ENCODE measurements at regions not wholly inside any gene's neighbourhood (a gene's known extent, or its start where the extent isn't known, plus 50 kb on each side); places are given as distances from the start of the nearest gene placed in this dataset.

DNA sequence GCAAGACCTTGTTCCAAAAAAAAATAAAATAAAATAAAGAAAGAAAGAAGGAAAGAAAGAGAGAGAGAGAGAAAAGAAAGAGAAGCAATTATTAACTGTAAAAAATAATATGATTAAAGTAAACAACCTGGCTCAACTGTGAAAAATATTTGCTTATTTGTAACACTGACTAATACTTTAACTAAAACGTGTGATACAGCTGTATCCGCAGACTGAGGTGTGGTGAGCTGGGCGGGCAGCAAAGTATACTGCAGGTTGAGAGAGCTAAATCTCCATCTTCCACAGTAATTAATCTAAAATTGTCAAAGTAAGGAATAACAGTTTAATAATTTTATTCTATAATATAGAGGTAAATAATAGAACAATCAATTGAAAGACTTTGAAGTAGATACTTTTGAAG, 145.5 kb upstream of the FAM241A start:
- Histone ChIP-seq H3K4me3 (no peak overlapping the region), H3K27me3 (no peaks in the 10 kb centered on the region), H3K9me3 (no peaks in the 10 kb centered on the region), H3K36me3 (no peaks in the 10 kb centered on the region), H3K4me1 (no peaks in the 10 kb centered on the region), H3K27ac (no peak overlapping the region)
- 56% methylated on average over 3 of the region's 3 CpGs for WGBS (ENCODE audit: insufficient coverage, low coverage, low lambda C conversion rate, missing lambda C conversion rate)
- TF ChIP-seq, protein P1, sequence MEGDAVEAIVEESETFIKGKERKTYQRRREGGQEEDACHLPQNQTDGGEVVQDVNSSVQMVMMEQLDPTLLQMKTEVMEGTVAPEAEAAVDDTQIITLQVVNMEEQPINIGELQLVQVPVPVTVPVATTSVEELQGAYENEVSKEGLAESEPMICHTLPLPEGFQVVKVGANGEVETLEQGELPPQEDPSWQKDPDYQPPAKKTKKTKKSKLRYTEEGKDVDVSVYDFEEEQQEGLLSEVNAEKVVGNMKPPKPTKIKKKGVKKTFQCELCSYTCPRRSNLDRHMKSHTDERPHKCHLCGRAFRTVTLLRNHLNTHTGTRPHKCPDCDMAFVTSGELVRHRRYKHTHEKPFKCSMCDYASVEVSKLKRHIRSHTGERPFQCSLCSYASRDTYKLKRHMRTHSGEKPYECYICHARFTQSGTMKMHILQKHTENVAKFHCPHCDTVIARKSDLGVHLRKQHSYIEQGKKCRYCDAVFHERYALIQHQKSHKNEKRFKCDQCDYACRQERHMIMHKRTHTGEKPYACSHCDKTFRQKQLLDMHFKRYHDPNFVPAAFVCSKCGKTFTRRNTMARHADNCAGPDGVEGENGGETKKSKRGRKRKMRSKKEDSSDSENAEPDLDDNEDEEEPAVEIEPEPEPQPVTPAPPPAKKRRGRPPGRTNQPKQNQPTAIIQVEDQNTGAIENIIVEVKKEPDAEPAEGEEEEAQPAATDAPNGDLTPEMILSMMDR (IDR thresholded peaks at IDR 0.05) = no peak
- no peak for TF ChIP-seq POLR2A (IDR thresholded peaks at IDR 0.05)
- ATAC-seq (no peak), DNase-seq (no peak)
- intact Hi-C loops (cut with DNase I) = no loop called here

DNA sequence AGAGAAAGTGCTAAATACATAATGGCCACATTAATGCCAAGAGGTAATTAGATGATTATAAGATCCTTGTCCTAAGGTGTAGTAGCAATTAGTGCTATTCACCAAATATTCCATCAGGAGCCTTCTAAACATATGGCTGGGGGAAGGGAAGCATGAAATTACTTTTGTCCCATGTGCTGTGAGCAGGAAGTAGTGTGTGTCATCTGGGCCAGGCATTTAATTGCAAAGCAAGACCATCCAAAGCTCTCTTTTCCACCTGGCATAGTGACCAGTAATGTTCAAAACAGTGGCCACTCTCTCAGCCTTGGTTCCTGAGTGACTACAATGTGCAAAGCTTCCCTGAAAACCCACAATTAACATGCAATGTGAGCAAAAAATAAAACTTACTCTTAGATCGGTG, 144.2 kb upstream of the FAM241A start:
- no peaks in the 10 kb centered on the region for H3K4me1 ChIP-seq
- H3K27ac ChIP-seq = no peak overlapping the region
- H3K27me3 ChIP-seq = no peaks in the 10 kb centered on the region
- intact Hi-C loops (cut with DNase I) = no loop called here
- 100% methylated on average over 1 of the region's 1 CpG for WGBS (ENCODE audit: insufficient coverage, low coverage, low lambda C conversion rate, missing lambda C conversion rate)
- H3K4me3 ChIP-seq = no peak overlapping the region
- H3K9me3 ChIP-seq = no peaks in the 10 kb centered on the region
- ATAC-seq (no peak), DNase-seq (no peak)
- no peak for TF ChIP-seq POLR2A (IDR thresholded peaks at IDR 0.05)
- TF ChIP-seq, protein P1 (IDR thresholded peaks at IDR 0.05) = no peak
- H3K36me3 ChIP-seq = no peaks in the 10 kb centered on the region

DNA sequence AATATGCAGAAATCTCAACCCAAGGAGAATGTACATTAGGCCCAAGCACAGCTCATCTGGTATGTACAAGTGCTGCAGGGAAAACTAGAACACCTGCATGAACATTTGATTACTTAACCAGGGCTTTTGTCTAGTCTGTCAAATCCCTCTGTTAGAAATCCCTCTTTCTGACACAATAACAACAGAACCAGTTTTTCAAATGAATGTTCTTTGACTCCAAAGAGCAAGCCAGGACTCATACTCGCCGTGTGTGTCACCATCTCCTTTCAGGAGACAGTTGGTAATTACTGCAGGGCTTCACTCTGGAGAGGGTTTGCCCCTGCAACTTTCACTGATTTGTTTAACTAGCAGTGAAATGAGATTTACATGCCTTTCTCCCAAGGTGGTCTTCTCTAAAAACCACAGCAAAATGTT, 143.0 kb upstream of the FAM241A start:
- 16% methylated on average over 2 of the region's 2 CpGs for WGBS (ENCODE audit: insufficient coverage, low coverage, low lambda C conversion rate, missing lambda C conversion rate)
- H3K27ac ChIP-seq = no peak overlapping the region
- H3K36me3 ChIP-seq = no peaks in the 10 kb centered on the region
- TF ChIP-seq, protein P1 (IDR thresholded peaks at IDR 0.05) = no peak
- no peak for TF ChIP-seq POLR2A (IDR thresholded peaks at IDR 0.05)
- ATAC-seq (no peak), DNase-seq (no peak)
- H3K4me3 ChIP-seq = no peak overlapping the region
- no peaks in the 10 kb centered on the region for H3K9me3 ChIP-seq
- H3K27me3 ChIP-seq = no peaks in the 10 kb centered on the region
- intact Hi-C loops (cut with DNase I) = no loop called here
- H3K4me1 ChIP-seq = no peaks in the 10 kb centered on the region

DNA sequence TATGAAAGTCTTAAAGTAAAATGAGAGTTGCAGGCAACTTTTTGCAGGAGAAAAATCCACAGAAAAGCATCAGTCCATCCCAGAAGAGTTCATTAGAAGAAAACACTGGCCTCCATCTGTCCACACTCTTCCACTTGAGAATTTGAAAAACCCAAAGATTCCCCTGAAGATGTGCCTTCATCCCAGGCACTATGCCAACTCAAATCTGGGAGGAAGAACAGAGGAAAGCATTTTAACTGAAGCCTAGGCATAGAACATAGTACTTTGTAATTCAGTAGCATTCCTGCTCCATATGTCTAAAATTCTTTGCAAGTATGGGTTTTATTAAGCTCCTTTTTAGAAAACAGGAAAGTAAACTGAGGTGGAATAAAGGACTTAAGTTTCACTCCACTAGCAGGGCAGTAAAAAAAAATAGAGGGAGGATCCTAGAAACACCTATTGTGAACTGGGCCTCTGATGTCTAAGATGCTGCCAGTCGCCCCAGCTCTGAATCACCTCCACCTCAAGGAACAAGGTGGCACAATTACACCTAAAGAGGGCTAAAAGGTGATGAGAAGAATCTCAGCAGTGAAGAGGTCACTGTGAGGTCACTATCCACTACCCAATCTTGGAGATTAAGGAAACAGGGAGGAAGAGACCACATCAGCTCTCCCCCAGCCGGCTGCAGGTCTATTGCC, 141.9 kb upstream of the FAM241A start:
- intact Hi-C loops (cut with DNase I) = no loop called here
- Histone ChIP-seq H3K9me3 (no peaks in the 10 kb centered on the region), H3K27ac (no peak overlapping the region), H3K4me1 (no peaks in the 10 kb centered on the region), H3K4me3 (no peak overlapping the region), H3K27me3 (no peaks in the 10 kb centered on the region), H3K36me3 (no peaks in the 10 kb centered on the region)
- DNase-seq (no peak), ATAC-seq (no peak)
- TF ChIP-seq, protein P1 (IDR thresholded peaks at IDR 0.05) = no peak
- no peak for TF ChIP-seq POLR2A (IDR thresholded peaks at IDR 0.05)
- 44% methylated on average over 2 of the region's 2 CpGs for WGBS (ENCODE audit: insufficient coverage, low coverage, low lambda C conversion rate, missing lambda C conversion rate)

DNA sequence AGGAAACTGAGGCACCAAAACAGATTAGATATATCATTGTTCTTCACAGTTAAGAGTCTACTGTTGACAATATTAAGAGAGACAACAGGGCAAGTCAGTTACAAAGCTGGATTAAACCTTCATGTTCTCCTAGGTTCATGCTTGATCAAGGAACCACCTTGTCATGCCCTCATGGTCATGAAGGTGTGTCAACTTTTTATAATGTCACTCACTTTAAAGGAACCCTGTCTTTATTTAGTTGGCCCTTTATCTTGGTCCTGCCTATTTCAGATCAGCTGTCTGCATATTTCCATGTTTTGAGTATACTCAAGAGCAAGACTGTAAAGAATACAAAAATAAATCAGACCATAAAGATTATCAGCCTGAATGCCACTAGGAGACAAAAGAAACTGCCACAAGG, 140.2 kb upstream of the FAM241A start:
- DNase-seq (no peak), ATAC-seq (no peak)
- Histone ChIP-seq H3K4me1 (no peaks in the 10 kb centered on the region), H3K27me3 (no peaks in the 10 kb centered on the region), H3K27ac (no peak overlapping the region), H3K4me3 (no peak overlapping the region), H3K36me3 (no peaks in the 10 kb centered on the region), H3K9me3 (no peaks in the 10 kb centered on the region)
- TF ChIP-seq, protein P1 (IDR thresholded peaks at IDR 0.05) = no peak
- TF ChIP-seq POLR2A (IDR thresholded peaks at IDR 0.05) = no peak
- intact Hi-C loops (cut with DNase I) = no loop called here

Measured in right lobe of liver (tissue), 6 donors.